HFFc6 (cell line): ENCODE measurements at regions not wholly inside any gene's neighbourhood (a gene's known extent, or its start where the extent isn't known, plus 50 kb on each side); places are given as distances from the start of the nearest gene placed in this dataset.
"Not testable (repeated sequence)": the region's sequence is repeated elsewhere in the genome, so short reads cannot be mapped to it uniquely, and the experiment has no call there.

Source experiments
- DNase-seq: peaks from one replicate; pipeline ENCODE4 v3.0.0-alpha.2; 2018
- H3K27ac Mint-ChIP-seq: 2 replicates; pipeline ENCODE4 v1.8.0; 2020; ENCODE audit warnings: mild to moderate bottlenecking, mixed read lengths
- H3K27me3 Mint-ChIP-seq: 2 replicates; pipeline ENCODE4 v1.8.0; 2021; ENCODE audit warnings: mild to moderate bottlenecking, moderate library complexity, mixed read lengths; ENCODE audit not compliant: insufficient read depth
- H3K36me3 Mint-ChIP-seq: 2 replicates; pipeline ENCODE4 v1.8.0; 2021; ENCODE audit warnings: low read depth, mixed read lengths
- H3K4me1 Mint-ChIP-seq: 2 replicates; pipeline ENCODE4 v1.8.0; 2020; ENCODE audit warnings: low read depth, mixed read lengths
- H3K4me3 Mint-ChIP-seq: 2 replicates; pipeline ENCODE4 v1.8.0; 2020; ENCODE audit warnings: mild to moderate bottlenecking, moderate library complexity, mixed read lengths
- H3K9me3 Mint-ChIP-seq: 2 replicates; pipeline ENCODE4 v1.8.0; 2020; ENCODE audit warnings: mild to moderate bottlenecking, mixed read lengths
- CTCF ChIP-seq: fragments of 200-600 bp; sonication (generic); IDR thresholded peaks from 2 replicates; pipeline ENCODE4 v1.5.0; 2021; ENCODE audit warnings: antibody characterized with exemption, mild to moderate bottlenecking

GRCh38 chr9:31323726-31324444 is 1060.6 kb upstream of the ACO1 start:
- TF ChIP-seq CTCF = no peak
- DNase-seq = no peak
- Mint-ChIP-seq H3K4me1 (no peaks in the 10 kb centered on the region), H3K36me3 (peaks cover 6% of the 10 kb centered on the region; the same call in 1 of the 2 replicates), H3K9me3 (peaks cover 32% of the 10 kb centered on the region), H3K27me3 (no peaks in the 10 kb centered on the region), H3K27ac (no peak overlapping the region), H3K4me3 (no peak overlapping the region)

- peaks cover 32% of the 10 kb centered on the region for H3K9me3 Mint-ChIP-seq
- no peak for TF ChIP-seq CTCF
- peaks cover 6% of the 10 kb centered on the region; the same call in 1 of the 2 replicates for H3K36me3 Mint-ChIP-seq
- H3K4me3 Mint-ChIP-seq = no peak overlapping the region
- no peaks in the 10 kb centered on the region for H3K27me3 Mint-ChIP-seq
- H3K27ac Mint-ChIP-seq = no peak overlapping the region
- no peak for DNase-seq
- H3K4me1 Mint-ChIP-seq = no peaks in the 10 kb centered on the region
These were observed 1058.7 kb upstream of the ACO1 start for GRCh38 chr9:31325778-31326177.

- not testable (repeated sequence) for H3K36me3 Mint-ChIP-seq, DNase-seq, H3K4me1 Mint-ChIP-seq, H3K4me3 Mint-ChIP-seq, H3K27ac Mint-ChIP-seq, H3K27me3 Mint-ChIP-seq
- peaks cover 32% of the 10 kb centered on the region for H3K9me3 Mint-ChIP-seq
These were observed 1057.6 kb upstream of the ACO1 start for GRCh38 chr9:31326883-31327282.

GRCh38 chr9:31334837-31335528 is 1049.5 kb upstream of the ACO1 start:
- no peak for TF ChIP-seq CTCF
- H3K4me3 Mint-ChIP-seq = no peak overlapping the region
- H3K27me3 Mint-ChIP-seq = no peaks in the 10 kb centered on the region
- no peak overlapping the region for H3K27ac Mint-ChIP-seq
- no peaks in the 10 kb centered on the region for H3K4me1 Mint-ChIP-seq
- H3K36me3 Mint-ChIP-seq = no peaks in the 10 kb centered on the region
- DNase-seq = no peak
- H3K9me3 Mint-ChIP-seq = no peaks in the 10 kb centered on the region

- no peak for DNase-seq
- no peak overlapping the region for H3K4me3 Mint-ChIP-seq
- TF ChIP-seq CTCF = no peak
- no peaks in the 10 kb centered on the region for H3K27me3 Mint-ChIP-seq
- H3K27ac Mint-ChIP-seq = no peak overlapping the region
- H3K9me3 Mint-ChIP-seq = no peaks in the 10 kb centered on the region
- H3K4me1 Mint-ChIP-seq = no peaks in the 10 kb centered on the region
- no peaks in the 10 kb centered on the region for H3K36me3 Mint-ChIP-seq
These were observed 1048.8 kb upstream of the ACO1 start for GRCh38 chr9:31335529-31336234.

GRCh38 chr9:31336386-31336785 is 1048.1 kb upstream of the ACO1 start:
- H3K4me3 Mint-ChIP-seq = no peak overlapping the region
- H3K36me3 Mint-ChIP-seq = no peaks in the 10 kb centered on the region
- no peaks in the 10 kb centered on the region for H3K9me3 Mint-ChIP-seq
- DNase-seq = no peak
- TF ChIP-seq CTCF = no peak
- no peaks in the 10 kb centered on the region for H3K4me1 Mint-ChIP-seq
- H3K27ac Mint-ChIP-seq = no peak overlapping the region
- no peaks in the 10 kb centered on the region for H3K27me3 Mint-ChIP-seq
